Loucy (cell line): ENCODE measurements at regions not wholly inside any gene's neighbourhood (a gene's known extent, or its start where the extent isn't known, plus 50 kb on each side); places are given as distances from the start of the nearest gene placed in this dataset.

ENCODE experiments used
- EZH2phosphoT487 ChIP-seq: fragments of 200-600 bp; IDR thresholded peaks from 2 replicates; pipeline ENCODE4 v1.6.1; 2018; ENCODE audit warnings: antibody characterized with exemption, mild to moderate bottlenecking, moderate library complexity, borderline replicate concordance
- TF ChIP-seq, protein P1 (sequence below): fragments of 200-600 bp; sonication (generic); conservative IDR thresholded peaks from 2 replicates; pipeline ENCODE4 v1.5.1; 2014; ENCODE audit warnings: mild to moderate bottlenecking, antibody characterized with exemption, low read length

DNA sequence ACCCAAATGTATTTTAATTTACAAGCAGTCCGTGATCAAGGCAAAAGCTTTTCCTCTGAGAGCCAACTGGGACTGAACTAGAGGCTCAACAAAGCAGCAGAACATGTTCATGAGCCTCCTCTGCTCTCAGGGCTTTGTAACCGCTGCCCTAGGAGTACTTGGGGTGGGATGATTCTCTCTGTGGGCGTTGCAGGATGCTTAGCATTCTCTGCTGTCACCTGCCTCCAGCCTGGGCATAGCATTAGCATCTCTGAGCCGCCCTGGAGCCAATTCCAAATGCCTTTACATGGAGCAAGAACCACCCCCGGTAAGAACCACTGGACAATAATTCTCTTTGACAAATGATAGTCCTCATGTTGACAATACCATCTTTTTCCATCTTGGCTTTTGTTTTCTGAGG is 237.6 kb upstream of the CDH4 start:
- TF ChIP-seq, protein P1, sequence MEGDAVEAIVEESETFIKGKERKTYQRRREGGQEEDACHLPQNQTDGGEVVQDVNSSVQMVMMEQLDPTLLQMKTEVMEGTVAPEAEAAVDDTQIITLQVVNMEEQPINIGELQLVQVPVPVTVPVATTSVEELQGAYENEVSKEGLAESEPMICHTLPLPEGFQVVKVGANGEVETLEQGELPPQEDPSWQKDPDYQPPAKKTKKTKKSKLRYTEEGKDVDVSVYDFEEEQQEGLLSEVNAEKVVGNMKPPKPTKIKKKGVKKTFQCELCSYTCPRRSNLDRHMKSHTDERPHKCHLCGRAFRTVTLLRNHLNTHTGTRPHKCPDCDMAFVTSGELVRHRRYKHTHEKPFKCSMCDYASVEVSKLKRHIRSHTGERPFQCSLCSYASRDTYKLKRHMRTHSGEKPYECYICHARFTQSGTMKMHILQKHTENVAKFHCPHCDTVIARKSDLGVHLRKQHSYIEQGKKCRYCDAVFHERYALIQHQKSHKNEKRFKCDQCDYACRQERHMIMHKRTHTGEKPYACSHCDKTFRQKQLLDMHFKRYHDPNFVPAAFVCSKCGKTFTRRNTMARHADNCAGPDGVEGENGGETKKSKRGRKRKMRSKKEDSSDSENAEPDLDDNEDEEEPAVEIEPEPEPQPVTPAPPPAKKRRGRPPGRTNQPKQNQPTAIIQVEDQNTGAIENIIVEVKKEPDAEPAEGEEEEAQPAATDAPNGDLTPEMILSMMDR, result no peak
- no peak for TF ChIP-seq EZH2phosphoT487
